Osteoblast (primary cell): ENCODE measurements at regions not wholly inside any gene's neighbourhood (a gene's known extent, or its start where the extent isn't known, plus 50 kb on each side); places are given as distances from the start of the nearest gene placed in this dataset.

Experiments used
- DNase-seq: peaks from one replicate; pipeline ENCODE4 v3.0.0; 2011; ENCODE audit warnings: low spot score, mixed read lengths; ENCODE audit not compliant: insufficient read length; ENCODE audit errors: missing footprints
- H2AFZ ChIP-seq: 2 replicates; pipeline ENCODE4 v1.6.0; 2011; ENCODE audit warnings: mild to moderate bottlenecking, low read length
- H3K27ac ChIP-seq: 2 replicates; pipeline ENCODE4 v1.5.1; 2011; ENCODE audit warnings: mild to moderate bottlenecking, low read depth, low read length, moderate library complexity
- H3K27me3 ChIP-seq: 2 replicates; pipeline ENCODE4 v1.6.0; 2012; ENCODE audit warnings: mild to moderate bottlenecking, control low read depth, inconsistent platforms, low read length, moderate library complexity; ENCODE audit not compliant: insufficient read depth
- H3K36me3 ChIP-seq: 2 replicates; pipeline ENCODE4 v1.5.1; 2011; ENCODE audit warnings: mild to moderate bottlenecking, low read length, control low read depth, moderate library complexity; ENCODE audit not compliant: insufficient read depth
- H3K4me1 ChIP-seq: 2 replicates; pipeline ENCODE4 v1.5.1; 2011; ENCODE audit warnings: mild to moderate bottlenecking, low read length, control low read depth, moderate library complexity; ENCODE audit not compliant: insufficient read depth
- H3K4me2 ChIP-seq: 2 replicates; pipeline ENCODE4 v1.6.0; 2011; ENCODE audit warnings: mild to moderate bottlenecking, low read length; ENCODE audit not compliant: insufficient read depth
- H3K4me3 ChIP-seq: fragments of 200-600 bp; sonication (generic); 3 replicates; pipeline ENCODE4 v1.5.1; 2012; ENCODE audit warnings: mild to moderate bottlenecking, low read length, inconsistent platforms; ENCODE audit not compliant: insufficient read depth
- H3K79me2 ChIP-seq: 2 replicates; pipeline ENCODE4 v1.6.0; 2012; ENCODE audit warnings: mild to moderate bottlenecking, low read length, control low read depth, inconsistent platforms; ENCODE audit not compliant: insufficient read depth
- H3K9me3 ChIP-seq: 2 replicates; pipeline ENCODE4 v1.5.1; 2011; ENCODE audit warnings: low read depth, low read length, control low read depth
- H4K20me1 ChIP-seq: 2 replicates; pipeline ENCODE4 v1.6.0; 2012; ENCODE audit warnings: mild to moderate bottlenecking, low read length, control low read depth; ENCODE audit not compliant: insufficient read depth
- TF ChIP-seq, protein P1 (sequence below): IDR thresholded peaks from 2 replicates; pipeline ENCODE4 v1.5.1; 2011; ENCODE audit warnings: mild to moderate bottlenecking, low read depth, low read length, moderate library complexity; ENCODE audit errors: extremely low read depth

DNA sequence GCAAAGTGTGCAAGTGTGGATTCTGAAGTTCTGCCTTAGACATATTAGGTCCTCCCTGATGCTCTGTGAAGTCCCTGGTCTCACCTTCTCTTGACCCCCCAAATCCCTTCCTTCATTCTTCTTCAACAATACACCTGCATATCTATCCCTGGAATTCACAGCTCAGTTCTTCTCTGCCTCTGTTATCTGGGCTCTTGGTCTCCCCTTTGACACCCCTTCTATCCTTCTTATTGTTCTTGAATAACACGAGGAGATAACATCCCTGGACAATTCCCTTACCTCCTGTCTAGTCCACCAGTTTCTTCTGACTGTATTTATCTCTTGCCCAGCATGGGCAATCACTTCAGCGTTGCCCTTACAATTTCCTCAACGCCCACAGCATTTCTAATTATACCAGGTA lies 104.8 kb upstream of the ATG10 start:
- no peaks in the 10 kb centered on the region for H3K79me2 ChIP-seq
- no peaks in the 10 kb centered on the region for H3K27me3 ChIP-seq
- H3K4me2 ChIP-seq: no peak overlapping the region
- H3K4me3 ChIP-seq: no peak overlapping the region
- no peaks in the 10 kb centered on the region for H4K20me1 ChIP-seq
- H3K4me1 ChIP-seq: no peaks in the 10 kb centered on the region
- H3K27ac ChIP-seq: no peak overlapping the region
- H2AFZ ChIP-seq: no peak overlapping the region
- H3K36me3 ChIP-seq: no peaks in the 10 kb centered on the region
- TF ChIP-seq, protein P1, sequence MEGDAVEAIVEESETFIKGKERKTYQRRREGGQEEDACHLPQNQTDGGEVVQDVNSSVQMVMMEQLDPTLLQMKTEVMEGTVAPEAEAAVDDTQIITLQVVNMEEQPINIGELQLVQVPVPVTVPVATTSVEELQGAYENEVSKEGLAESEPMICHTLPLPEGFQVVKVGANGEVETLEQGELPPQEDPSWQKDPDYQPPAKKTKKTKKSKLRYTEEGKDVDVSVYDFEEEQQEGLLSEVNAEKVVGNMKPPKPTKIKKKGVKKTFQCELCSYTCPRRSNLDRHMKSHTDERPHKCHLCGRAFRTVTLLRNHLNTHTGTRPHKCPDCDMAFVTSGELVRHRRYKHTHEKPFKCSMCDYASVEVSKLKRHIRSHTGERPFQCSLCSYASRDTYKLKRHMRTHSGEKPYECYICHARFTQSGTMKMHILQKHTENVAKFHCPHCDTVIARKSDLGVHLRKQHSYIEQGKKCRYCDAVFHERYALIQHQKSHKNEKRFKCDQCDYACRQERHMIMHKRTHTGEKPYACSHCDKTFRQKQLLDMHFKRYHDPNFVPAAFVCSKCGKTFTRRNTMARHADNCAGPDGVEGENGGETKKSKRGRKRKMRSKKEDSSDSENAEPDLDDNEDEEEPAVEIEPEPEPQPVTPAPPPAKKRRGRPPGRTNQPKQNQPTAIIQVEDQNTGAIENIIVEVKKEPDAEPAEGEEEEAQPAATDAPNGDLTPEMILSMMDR: no peak
- no peaks in the 10 kb centered on the region for H3K9me3 ChIP-seq
- no peak for DNase-seq

DNA sequence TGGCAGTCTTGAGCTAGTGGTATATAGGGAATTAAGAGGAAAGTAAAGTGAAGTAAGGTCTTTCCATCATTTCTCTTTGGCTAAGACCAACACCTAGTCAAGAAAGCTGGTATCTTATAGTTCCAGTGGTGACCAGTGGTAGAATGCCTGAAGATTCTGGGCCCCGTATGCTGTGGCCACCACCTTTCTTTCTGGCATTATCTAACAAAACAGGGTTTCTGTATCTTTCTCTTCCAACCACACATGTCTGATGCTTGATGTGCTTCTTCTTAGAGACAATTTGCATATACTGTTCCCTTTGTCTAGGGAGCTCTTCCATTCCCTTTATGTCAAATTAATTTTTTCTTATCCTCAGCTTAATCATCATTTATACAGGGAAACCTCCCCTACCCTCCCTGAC lies 109.9 kb upstream of the SSBP2 start:
- no peak for DNase-seq
- Histone ChIP-seq H3K4me2 (no peak overlapping the region), H3K9me3 (no peaks in the 10 kb centered on the region), H3K27ac (no peak overlapping the region), H4K20me1 (no peaks in the 10 kb centered on the region), H3K4me3 (no peak overlapping the region), H3K4me1 (peaks cover 9% of the 10 kb centered on the region), H3K27me3 (no peaks in the 10 kb centered on the region), H3K36me3 (no peaks in the 10 kb centered on the region), H2AFZ (no peak overlapping the region), H3K79me2 (no peaks in the 10 kb centered on the region)
- TF ChIP-seq, protein P1: no peak

DNA sequence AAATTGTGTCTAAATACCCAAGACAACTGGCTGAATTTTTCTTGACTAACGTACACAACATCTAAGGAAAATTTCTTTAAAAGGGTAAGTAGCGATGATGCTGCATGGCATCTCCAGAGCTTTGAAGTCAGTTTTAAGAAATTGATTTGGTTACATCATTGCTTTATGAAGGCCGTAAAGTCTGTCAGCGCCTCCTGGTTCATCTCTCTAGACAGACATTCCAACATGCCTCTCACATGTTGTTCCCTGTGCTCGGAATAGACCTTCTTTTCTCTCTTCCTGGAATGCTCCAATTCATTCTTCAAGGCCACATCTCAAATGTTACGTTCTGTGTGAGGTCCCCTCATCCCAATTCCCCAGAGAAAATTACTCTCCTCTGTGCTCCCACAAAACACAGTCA lies 108.7 kb upstream of the SSBP2 start:
- Histone ChIP-seq H3K4me1 (peaks cover 12% of the 10 kb centered on the region), H4K20me1 (no peaks in the 10 kb centered on the region), H3K27ac (no peak overlapping the region), H3K4me2 (no peak overlapping the region), H3K79me2 (no peaks in the 10 kb centered on the region), H3K36me3 (no peaks in the 10 kb centered on the region), H3K27me3 (no peaks in the 10 kb centered on the region), H3K9me3 (no peaks in the 10 kb centered on the region), H2AFZ (no peak overlapping the region), H3K4me3 (no peak overlapping the region)
- no peak for DNase-seq
- TF ChIP-seq, protein P1: no peak

DNA sequence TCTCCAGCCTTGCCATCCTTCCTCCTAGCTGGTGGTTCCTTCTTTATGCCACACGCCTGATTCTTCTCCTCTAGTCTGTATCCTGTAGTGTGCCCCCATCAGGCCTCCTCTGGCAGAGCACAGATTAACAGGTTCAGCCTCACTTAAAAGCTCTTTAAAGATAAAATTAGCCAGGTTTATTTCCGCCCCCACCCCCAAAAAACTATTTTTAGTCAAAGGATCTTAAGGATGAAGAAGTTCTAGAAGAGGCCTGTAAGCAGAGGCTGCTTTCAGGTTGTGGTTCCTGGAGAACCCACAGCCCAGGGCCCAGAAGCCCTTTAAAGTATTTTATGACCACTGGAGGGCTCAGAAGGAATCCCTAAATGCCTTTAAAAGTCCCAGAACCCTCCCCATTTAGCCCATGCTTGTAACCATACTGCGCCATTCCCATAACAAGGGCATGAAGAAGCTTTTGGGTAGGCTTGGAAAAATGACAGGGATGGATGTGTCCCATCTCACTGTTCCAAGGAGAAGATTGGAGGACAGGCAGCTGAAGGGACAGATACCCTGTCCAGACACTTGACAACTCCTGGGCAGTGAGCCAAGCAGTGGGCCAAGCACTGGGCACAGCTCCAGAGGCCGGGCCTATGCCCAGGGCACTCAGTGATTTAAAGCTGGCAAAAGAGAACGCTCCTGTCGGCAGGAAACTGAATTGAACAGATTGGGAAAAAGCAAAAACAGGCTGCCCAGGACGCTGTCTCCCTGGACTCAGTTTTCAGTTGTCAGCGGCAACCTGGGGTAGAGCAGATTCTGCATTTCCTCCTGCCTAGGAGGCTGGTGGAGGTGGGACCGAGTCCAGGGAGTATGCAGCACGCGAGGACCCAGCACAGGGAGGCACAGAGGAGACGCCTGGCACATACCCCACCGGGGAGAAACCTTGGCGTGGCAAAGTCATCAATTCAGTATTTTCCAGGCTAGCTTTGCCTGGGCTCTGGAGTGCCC lies 106.3 kb upstream of the SSBP2 start:
- peak overlapping the region; percentile 37 for H3K4me3 ChIP-seq
- TF ChIP-seq, protein P1: peak; percentile 36
- H2AFZ ChIP-seq: peak overlapping the region; percentile 87
- no peaks in the 10 kb centered on the region for H3K9me3 ChIP-seq
- H3K79me2 ChIP-seq: no peaks in the 10 kb centered on the region
- peaks cover 20% of the 10 kb centered on the region for H3K4me1 ChIP-seq
- H3K27me3 ChIP-seq: no peaks in the 10 kb centered on the region
- DNase-seq: peak; percentile 34
- peak overlapping the region; percentile 45 for H3K4me2 ChIP-seq
- H4K20me1 ChIP-seq: no peaks in the 10 kb centered on the region
- no peaks in the 10 kb centered on the region for H3K36me3 ChIP-seq
- peak overlapping the region; percentile 10 for H3K27ac ChIP-seq
